ENCODE measurements at regions not wholly inside any gene's neighbourhood (a gene's known extent, or its start where the extent isn't known, plus 50 kb on each side); places are given as distances from the start of the nearest gene placed in this dataset.

DNA sequence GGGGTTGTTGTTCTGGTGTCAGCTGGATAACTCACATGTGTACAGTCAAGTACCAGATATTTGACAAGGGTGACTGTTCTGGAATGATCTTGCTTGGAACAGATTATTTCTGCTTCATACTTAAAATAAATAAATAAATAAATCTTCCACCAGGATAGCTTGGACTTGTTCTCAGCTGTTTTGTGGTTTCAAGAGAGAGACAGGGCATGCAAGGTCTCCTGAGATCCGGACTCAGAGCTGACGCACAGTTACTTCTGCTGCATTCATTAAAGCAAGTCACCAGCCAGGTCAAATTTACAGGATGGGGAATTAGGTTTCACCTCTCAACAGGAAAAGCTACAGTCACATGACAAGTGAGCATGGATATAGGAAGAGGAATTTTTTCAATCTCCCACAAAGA is 285.0 kb upstream of the SPTLC3 start:
- TF ChIP-seq, protein P1, sequence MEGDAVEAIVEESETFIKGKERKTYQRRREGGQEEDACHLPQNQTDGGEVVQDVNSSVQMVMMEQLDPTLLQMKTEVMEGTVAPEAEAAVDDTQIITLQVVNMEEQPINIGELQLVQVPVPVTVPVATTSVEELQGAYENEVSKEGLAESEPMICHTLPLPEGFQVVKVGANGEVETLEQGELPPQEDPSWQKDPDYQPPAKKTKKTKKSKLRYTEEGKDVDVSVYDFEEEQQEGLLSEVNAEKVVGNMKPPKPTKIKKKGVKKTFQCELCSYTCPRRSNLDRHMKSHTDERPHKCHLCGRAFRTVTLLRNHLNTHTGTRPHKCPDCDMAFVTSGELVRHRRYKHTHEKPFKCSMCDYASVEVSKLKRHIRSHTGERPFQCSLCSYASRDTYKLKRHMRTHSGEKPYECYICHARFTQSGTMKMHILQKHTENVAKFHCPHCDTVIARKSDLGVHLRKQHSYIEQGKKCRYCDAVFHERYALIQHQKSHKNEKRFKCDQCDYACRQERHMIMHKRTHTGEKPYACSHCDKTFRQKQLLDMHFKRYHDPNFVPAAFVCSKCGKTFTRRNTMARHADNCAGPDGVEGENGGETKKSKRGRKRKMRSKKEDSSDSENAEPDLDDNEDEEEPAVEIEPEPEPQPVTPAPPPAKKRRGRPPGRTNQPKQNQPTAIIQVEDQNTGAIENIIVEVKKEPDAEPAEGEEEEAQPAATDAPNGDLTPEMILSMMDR (IDR thresholded peaks at IDR 0.05; ENCODE audit: low read depth, low read length): no peak
- DNase-seq (ENCODE audit: extremely low read depth, low read depth): no peak

DNA sequence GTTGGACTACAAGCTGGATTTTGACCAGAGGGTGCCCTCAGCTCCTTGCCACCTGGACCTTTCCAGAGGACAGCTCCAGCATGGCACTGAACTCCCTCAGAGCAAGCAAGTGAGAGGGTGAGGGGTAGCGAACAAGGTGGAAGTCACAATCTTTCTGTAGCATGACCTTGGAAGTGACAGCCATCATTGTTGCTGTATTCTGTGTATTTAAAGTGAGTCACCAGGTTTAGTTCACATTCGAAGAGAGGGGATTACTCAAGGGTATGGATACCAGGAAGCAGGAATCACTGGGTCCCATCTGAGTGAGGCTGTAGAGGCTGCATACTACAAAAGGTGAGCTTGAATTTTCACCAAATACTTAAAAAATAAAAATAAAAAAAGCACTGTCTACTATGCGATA is 280.0 kb upstream of the SPTLC3 start:
- TF ChIP-seq, protein P1 (IDR thresholded peaks at IDR 0.05; ENCODE audit: low read depth, low read length): no peak
- no peak for DNase-seq (ENCODE audit: extremely low read depth, low read depth)

DNA sequence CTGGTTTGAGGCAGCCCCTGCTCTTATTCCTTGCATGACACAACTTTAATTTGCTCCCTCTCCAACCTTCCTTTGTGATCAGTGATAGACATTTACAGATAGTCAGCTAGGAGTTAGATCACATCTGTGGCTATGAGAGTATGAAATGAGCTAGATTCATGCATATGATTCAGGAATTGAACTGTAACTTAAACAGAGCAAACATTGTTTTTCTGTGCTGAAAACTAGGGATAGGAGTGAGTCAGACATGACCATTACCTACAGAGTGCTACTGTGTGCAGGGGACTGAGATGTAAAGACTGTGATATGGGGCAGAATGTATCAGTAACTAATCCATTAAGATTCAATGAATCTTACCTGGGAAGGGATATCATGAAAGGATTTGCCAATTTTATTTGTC is 279.4 kb upstream of the SPTLC3 start:
- TF ChIP-seq, protein P1 (IDR thresholded peaks at IDR 0.05; ENCODE audit: low read depth, low read length): no peak
- DNase-seq (ENCODE audit: extremely low read depth, low read depth): no peak

DNA sequence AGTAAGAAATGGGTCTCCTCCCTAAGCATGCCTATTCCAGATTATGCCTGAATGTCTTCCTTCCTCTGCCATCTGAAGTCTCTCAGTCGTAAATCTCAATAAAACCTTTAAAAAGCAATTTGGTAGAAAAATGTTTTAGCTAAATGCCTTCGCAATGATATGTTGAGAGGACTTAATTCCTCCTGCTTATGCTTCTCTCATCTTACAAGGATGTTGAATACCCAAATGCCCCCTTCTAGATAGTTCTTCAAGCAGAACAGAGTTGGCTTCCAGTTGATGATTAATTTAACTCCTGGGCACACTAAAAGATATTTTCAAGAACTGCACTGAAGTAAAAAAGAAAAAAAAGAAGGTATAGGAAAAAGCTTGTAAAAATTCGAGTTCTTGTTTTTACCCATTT is 275.0 kb upstream of the SPTLC3 start:
- TF ChIP-seq, protein P1 (IDR thresholded peaks at IDR 0.05; ENCODE audit: low read depth, low read length): no peak
- no peak for DNase-seq (ENCODE audit: extremely low read depth, low read depth)

DNA sequence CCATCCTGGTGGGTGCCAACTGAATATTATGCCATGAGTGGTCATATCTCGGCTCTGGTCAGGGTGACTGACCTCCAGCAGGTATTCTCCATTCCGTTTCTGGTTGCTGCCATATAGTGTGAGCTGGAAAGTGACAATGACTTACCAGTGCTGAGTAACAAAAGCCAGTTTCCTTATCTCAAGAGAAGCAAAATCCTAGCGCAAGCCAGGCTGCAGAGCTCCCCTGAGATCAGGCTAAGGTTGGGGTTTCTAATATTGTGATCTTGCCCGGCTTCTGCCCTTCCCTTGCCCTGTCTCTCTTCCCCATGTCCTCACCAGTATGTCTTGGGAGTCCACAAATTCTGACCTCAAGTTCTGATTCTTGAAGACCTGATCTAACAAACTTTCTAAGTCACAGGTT is 271.3 kb upstream of the SPTLC3 start:
- DNase-seq (ENCODE audit: extremely low read depth, low read depth): no peak
- TF ChIP-seq, protein P1 (IDR thresholded peaks at IDR 0.05; ENCODE audit: low read depth, low read length): no peak

DNA sequence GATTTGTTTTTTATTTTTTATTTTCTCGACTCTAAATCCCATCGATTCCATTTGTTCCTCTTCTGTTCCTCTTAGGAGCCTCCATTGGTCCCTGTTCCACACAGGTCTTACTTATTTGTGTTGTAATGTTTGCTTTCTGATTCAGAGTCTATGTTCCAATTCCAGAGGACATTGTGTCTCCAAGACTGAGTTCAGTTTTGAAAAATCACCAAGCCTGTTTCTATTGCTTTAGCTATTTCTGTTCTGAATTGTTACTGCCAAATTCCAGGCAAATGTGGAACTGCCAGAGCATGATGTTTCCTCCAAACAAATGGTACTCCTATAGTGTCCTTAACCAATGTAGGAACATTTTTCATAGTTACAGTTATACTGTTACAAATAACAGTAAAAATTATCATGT is 270.9 kb upstream of the SPTLC3 start:
- no peak for DNase-seq (ENCODE audit: extremely low read depth, low read depth)
- TF ChIP-seq, protein P1 (IDR thresholded peaks at IDR 0.05; ENCODE audit: low read depth, low read length): no peak

DNA sequence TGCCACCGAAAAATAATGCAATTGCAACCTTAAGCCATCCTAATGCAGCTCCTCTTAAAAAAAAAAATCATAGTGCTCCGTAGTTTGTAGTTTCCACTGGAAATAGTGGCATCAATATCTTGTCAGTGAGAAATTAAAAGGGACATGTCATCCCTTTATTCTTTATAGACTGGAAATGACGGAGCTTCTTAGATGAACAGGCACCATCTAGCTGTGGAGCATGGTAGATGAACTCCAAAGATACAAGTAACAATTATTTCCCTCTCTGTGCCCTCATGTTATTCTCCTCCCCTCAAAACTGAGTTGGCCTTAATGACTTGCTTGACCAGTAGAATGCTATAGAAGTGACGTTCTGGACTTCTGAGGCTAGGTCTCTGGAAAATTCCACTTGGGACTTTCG is 268.1 kb upstream of the SPTLC3 start:
- DNase-seq (ENCODE audit: extremely low read depth, low read depth): no peak
- TF ChIP-seq, protein P1 (IDR thresholded peaks at IDR 0.05; ENCODE audit: low read depth, low read length): no peak

Measured in AG09319 (cell line).